Sciatic nerve (tissue), 2 donors: ENCODE measurements at regions not wholly inside any gene's neighbourhood (a gene's known extent, or its start where the extent isn't known, plus 50 kb on each side); places are given as distances from the start of the nearest gene placed in this dataset.

Source experiments
- ATAC-seq: fragments of 200-7000 bp; cut with Tn5 transposase; one replicate; pipeline ENCODE4 v1.9.1; 2020; ENCODE audit warnings: mild to moderate bottlenecking, moderate library complexity
- DNase-seq: peaks from one replicate; pipeline ENCODE4 v3.0.0-alpha.2; 2020; ENCODE audit warnings: low spot score
- intact Hi-C: fragments of 100-400 bp; cut with DNase I; formaldehyde crosslinking; loops from one replicate; pipeline ENCODE4 v1.14.2; 2022
- donor health status: DM: no; HTN: no; CAD: no.
- donor health status: DM: no; HTN: no; CAD: no.

DNA sequence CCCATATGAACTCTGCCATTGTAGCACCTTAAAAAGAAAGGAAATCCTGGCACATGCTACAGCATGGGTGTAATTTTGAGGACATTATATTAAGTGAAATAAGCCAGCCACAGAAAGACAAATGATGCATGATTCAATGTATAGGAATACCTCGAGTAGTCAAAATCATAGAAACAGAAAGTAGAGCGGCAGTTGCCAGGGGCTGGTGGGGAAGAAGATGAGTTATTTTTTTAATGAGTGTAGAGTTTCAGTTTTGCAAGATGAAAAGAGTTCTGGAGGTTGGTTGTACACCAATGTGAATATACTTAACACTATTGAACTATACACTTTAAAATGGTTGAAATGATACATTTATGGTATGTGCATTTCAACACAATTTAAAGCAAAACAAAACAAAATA is 133.0 kb downstream of the ZDHHC21 start:
- ATAC-seq (no peak), DNase-seq (no peak)
- intact Hi-C loops: no loop called here

DNA sequence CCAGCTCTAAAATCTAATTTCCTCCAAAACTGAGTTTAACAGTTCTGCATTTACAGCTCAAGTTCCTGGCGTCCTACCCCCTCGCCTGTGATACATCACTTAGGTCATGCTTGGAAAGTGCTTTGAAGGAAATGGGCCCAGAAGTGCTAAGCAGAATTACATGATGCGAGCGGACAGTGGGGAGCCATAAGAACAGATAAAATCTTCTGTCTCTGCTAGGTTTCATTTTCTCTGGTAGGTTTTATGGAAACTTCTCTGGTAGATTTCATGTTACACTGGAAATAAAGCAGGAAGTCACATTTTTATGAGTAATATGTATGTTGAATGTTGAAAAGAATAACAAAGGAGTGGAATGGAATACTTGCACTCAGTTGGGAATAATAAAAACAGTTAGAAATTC is 138.3 kb downstream of the ZDHHC21 start:
- DNase-seq: no peak
- peak; percentile 63 for ATAC-seq
- intact Hi-C loops: no loop called here

DNA sequence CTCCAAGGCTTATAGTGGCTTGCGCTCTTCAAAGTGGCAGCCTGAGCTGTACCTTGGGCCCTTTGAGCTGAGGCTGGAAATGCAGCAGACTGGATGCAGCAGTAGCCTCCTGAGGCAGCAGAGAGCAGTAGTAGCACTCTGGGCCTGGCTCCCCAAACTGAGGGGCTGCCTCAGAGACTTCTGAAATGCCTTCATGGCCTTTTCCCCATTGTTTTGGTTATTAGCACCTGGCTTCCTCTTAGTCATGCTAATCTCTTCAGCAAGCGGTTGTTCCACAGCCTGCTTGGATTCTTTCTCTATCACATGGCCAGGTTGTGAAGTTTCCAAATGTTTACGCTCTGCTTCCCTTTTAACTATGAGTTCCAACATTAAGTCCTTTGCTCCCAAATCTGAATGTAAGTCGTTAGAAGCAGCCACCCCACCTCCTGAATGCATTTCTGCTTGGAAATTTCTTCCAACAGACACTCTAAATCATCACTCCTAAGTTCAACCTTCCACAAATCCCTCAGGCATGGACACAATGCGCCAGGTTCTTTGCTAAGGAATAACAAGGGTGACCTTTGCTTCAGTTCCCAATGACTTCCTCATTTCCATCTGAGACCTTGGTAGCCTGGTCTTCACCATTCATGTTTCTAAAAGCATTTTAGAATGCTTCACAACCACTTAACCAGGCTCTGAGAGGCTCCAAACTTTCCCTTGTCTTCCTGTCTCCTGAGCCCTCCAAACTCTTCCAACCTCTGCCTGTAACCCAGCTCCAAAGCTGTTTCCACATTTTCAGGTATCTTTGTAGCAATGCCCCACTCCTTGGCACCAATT is 145.8 kb downstream of the ZDHHC21 start:
- no peak for DNase-seq
- ATAC-seq: no peak
- intact Hi-C loops: no loop called here

DNA sequence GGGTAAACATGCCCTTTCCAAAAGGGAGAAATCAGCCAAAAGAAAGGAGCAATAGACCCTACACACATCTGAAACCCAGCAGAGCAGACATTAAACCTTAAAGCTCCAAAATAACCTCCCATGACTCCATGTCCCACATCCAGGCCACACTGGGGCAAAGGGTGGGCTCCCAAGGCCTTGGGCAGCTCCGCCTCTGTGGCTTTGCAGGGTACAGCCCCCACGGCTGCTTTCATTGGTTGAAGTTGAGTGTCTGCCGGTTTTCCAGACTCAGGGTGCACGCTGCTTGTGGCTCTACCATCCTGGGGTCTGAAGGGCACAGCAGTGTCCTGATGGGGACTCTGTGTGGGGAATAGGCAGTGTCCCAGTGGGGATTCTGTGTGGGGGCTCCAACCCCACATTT is 146.5 kb downstream of the ZDHHC21 start:
- no peak for DNase-seq
- intact Hi-C loops: no loop called here
- ATAC-seq: no peak

DNA sequence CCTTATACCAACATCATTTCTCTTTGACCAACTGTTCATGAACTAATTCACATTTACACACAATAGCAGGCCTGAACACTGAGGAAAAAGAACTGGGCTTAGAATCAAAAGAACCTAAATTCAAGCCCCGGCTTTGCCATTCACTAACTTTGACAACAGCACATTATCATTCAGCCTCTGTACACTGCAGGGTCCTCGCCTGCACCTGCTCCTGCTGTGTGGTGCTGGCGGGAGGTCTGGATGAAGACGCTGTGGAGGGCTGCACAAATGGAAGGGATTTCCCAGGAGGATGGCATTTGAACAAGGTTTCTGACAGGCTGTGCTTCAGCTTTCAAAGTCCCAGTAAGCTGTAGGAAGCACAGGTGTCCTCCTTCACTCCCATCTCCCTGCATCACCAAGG is 151.2 kb downstream of the ZDHHC21 start:
- no peak for ATAC-seq
- intact Hi-C loops: no loop called here
- DNase-seq: no peak

DNA sequence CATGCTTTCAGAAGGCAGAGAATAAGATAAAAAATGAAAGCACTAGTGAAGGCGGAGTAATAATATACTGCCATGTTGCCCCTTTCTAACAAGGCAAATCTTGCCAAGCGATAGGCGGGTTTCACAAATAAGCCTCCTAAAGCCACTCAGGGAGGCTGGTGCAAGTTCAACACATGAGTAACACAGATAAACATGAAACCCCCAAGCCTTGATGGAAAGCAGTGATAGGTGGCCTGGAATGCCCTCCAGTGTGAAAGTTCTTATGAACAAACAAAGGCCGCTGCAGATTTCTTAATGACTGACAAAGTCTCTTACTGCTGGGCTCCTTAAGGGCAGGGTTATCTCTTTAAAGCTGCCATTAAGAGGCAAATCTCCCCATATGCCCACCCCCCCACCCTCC is 154.7 kb downstream of the ZDHHC21 start:
- DNase-seq (no peak), ATAC-seq (no peak)
- intact Hi-C loops: no loop called here

DNA sequence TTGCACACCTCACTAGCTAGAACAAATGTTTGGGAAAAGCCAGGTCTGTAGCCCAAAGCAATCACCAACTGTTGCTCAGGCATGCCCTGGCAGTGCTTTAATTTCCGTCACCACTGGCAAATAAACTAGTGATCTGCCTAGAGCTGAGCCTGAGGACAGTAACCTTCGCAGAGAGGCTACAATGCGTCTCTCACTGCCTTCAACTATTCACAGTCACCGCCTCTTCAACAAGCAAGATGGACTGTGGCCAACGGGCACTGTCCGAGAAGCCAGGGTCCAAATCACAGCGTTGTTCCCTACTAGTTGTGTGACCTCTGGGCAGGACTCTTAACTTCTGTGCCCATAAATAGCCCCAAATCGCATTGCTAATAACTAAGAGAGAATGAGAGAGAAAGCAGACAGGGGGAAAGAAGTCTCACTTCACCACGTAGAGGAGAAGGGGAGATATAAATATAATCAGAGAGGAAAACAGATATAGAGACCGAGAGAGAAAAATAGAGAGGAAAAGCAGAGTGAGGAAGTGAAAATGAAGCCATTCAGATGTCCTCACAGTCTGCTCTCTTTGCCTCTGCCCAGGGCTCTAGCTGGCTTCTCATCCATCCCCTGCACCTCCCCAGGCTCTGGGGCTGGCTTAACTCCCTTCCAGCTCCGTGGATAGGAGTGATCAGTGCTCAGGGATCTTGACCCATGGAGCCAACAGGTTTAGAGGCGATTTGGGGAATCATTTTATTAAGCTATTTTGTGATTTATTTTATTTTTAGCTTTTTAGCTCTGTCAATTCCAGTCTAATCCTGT is 157.9 kb downstream of the ZDHHC21 start:
- ATAC-seq (no peak), DNase-seq (no peak)
- intact Hi-C loops: no loop called here

DNA sequence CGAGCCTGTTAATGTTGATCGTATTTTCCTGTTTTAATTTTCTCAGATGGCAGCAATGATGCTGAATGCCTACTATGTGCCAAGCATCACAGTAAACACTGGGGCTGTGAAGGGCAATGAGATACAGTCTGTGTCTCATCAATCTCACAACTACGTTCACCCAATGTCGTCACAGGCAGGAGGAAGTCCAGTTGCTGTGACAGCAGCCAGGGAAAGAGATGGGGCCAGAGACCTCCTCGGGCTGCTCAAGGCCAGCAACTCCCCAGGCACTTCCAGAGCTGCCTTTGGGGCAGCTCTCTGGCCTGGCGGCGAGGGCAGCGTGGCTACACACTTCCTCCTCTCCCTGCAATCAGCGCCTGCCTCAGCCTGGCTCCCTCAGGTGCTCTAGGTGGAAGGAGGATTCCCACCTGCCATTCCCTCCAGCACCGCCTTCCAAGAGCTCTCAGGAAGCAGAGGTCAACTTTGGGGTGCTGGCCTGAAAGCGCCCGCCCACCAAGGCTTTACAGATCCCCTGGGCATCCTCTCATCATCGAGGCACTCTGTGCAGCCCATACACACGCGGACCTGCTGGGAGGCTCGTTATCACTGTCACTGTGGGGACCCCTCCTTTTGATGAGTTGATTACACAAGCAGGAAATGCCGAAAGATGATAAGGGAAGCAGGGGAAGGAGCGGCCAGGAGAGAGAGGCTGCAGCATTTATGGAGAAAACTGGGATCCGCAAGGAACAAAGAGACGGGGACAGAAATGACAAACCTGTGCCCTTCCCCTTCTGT is 159.2 kb downstream of the ZDHHC21 start:
- DNase-seq (no peak), ATAC-seq (peak; percentile 72)

DNA sequence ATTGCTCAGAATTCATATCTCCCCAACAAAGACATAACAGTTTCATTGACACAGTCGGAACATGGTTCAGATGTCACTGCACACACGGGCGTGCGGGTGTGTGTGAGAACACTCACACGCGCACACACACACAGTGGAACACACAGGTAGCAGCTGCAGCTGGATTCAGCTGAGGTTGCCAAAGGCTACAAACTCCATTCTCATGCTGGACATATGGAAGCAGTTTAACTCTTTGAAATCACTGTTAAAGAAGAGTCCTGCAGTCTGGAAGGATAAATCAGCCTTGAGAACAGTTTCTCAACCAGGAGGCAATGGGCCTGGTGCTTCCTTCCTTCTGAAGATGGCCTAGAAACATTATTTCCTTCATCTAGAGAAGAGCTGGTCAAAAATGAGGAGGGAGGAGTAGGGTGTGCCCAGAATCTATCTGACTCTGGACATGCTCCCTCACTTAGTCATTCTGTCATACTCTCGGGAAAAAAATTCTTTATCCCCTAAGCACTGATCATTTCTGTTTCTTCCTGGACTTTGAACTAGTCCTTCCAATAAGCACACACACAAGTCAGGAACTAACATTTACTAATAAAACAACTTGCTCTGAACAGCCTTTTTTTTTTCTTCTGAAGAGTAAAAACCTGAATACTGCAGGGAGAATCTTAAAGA is 160.6 kb downstream of the ZDHHC21 start:
- intact Hi-C loops: no loop called here
- ATAC-seq: peak; percentile 21
- no peak for DNase-seq

More for the DNA sequence above, 159.2 kb downstream of the ZDHHC21 start:
- intact Hi-C loops: no loop called here

DNA sequence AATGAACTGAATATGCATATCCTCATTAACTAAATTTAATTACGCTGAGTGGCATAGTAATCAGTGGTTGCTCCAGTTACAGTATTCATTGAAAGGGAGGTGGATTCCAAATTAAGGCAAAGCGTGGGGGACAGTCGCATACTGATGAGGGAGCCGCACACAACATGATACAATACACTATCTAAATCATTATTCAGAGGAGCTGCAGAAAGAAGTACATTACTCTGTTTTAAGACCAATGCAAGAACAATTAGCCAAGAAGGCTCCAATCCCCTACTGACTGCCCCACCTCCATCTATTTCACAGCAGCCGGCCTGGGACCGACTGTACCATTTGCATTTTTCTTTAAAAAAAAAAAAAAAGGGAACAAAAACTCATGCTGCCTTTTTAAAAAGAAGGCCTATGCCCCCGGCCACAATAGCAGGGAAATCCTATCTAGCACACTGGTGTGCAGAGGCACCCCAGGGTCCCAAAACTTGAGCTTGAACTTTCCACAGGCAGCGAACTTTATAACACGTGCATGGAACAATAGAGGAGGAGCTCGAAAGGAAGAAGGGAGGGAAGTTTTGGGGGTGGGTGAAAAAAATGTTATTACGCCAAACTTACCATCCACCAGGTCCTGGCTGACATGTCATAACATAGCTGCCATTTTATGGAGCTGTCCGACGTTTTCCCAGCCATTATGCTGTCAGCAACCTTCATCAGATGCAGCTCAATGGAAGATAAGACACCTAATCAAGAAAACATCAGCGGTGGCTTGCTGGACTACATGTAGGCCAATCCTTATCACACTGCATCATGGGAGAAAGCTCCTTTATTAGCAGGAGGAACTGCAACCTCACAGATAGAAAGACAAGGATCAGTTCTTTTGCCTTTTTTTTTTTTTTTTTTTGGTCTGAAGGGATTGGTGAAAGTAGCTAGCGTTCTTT is 161.6 kb downstream of the ZDHHC21 start:
- peak; percentile 27 for ATAC-seq
- intact Hi-C loops: no loop called here
- no peak for DNase-seq

DNA sequence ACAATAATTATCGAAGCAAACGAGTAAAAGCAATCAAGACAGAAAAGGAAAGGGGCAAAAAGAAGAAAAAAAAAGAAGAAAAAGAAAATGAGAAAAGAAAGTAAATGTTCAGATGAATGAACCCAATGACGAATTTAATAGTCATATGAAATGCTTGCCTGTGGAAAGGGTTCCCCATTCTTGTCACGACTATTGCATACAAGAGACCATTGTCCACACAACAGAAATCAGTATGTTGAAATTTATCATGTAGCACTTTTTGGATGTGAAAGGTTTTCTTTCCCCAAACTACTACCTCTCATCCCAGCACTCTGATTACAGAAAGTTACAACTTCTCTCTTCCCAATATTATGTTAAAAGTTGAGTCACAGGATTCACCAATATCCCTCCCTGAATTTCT is 162.4 kb downstream of the ZDHHC21 start:
- ATAC-seq: no peak
- no peak for DNase-seq
- intact Hi-C loops: no loop called here

DNA sequence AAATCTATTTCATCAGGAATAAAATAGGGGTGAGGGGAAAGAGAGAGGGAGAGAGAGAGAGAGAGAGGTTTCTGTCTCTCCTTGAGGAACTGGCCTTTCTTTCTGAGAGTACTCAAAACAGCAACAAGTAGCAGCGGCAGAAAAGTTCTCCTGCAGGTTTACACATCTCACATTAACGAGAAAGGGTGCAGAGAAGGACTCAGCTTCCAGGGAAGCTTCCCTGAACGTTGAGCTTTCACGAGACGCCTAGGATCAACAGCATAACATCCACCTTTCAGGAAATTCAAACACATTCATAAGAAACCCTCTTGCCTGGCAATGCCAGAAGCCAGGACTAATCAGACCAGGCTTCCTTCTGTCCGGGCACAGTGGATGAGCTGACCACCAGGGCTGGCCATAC is 162.9 kb downstream of the ZDHHC21 start:
- intact Hi-C loops: no loop called here
- DNase-seq (no peak), ATAC-seq (peak; percentile 16)

DNA sequence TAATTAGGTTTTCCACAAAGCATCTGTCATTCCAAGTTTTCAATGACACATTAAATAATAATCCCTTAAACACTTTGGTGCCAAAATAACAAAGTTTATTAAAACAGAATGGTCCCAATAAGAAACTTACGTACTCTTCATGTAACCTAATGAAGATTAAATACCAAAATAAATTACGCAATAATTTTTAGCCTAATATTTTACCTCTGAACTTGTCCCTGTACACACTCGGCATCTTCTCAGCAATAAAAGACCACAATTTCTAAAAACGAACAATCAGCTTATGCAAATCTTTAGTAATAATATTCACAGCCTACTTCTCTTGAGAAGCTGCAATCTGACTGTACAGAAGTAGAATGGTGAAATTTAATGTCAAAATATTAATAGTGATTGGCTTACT is 163.6 kb downstream of the ZDHHC21 start:
- no peak for DNase-seq
- ATAC-seq: no peak
- intact Hi-C loops: no loop called here

DNA sequence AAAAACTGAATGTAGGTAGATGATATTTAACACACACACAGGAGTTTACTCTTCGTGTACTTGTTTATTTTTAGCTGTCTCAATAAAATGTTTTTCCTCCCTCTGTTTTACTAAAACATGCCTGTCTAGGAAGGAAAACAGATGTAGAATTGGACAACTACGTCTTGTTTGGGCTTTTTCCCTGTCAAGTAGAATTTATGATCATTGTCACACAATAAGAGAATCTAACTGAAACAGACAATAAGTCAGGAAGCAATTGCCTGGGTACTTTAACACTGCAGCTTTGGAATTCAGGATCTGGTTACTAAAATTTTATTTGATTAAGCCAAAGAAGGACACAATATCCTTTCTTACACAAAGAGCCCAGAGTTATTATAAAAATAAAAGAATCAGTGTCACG is 164.2 kb downstream of the ZDHHC21 start:
- no peak for ATAC-seq
- intact Hi-C loops: no loop called here
- DNase-seq: no peak

DNA sequence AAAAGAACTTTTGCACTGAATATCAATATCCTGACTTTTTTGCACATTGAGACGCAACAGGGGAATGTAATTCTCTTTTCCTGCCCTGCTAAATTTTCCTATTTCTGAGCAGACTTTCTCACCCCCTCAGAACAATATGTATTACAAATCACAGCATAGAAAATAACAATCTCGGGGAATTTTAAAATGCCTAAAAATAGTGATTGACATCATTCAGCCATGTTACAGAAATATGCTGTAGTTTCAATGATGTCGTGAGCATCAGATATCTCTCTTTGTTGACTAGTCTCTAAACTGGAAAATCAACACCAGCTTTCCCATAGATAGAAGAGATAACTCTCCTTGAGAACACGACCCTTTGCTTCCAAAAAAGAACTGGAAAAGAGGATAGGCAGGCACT is 166.7 kb downstream of the ZDHHC21 start:
- intact Hi-C loops: no loop called here
- ATAC-seq: no peak
- no peak for DNase-seq

DNA sequence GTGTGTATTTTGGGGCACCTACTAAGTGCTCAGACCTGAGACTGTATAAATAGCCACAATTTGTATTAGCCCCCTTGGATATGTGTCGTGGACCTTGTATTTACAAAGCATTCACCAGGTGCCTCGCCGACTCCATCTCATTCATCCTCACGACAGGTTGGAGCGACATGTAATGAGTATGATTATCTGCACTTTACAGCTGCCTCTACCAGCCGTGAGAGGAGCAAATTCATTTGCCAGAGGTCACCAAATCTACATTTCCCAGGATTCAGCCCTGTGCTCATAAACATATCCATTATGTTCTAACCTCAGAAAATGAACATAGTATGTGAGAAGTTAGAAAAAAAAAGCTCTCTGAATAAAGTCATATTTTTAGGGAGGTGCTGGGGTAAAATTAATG is 167.4 kb downstream of the ZDHHC21 start:
- DNase-seq (no peak), ATAC-seq (no peak)
- intact Hi-C loops: no loop called here

DNA sequence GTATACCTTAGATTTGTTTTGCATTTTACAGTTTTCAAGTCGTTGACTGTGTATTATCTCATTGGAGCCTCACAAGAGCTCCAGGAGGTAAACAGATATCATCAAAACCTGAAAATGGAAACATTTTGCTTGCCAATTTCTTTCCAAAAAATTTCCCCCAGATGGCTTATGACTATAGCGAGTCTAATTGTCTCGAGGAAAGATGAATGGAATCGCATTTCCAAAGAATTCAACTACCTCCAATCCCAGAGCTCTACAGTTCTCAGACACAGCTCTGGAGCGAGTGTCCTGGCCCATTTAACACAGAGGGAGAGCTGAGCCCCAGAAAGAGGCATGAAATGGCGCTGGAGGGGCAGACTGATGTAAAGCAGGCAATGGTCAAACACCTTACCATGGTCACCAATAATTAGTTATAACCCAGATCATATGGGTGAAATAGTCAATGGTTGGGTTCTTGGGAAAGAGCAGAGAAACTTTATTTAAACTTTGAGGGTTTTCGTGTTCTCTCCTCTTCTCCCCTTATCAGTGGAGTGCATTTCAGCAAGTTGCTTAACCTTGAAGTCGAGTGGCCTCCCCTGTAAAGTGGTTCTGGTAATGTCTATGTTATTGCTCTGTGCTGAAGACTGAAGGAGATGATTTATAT is 168.2 kb downstream of the ZDHHC21 start:
- no peak for DNase-seq
- ATAC-seq: no peak
- intact Hi-C loops: no loop called here

DNA sequence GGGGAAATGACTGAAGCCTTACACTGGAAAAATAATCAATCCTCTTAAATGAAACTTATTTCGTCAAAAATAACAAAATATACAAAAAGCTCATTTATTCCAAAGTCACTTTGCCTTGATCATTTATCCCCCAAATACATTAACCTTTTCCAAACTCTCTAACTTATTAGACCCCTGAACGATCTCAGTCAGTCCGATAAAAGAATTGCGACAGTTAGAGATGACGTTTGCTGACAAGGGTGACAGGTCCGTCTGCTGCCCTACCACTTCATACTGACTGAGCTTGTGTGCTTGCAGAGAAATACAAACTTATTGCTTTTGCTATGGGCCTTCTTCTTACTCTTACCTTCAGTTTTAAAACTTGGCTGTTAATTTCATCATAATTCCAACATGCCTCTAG is 169.7 kb downstream of the ZDHHC21 start:
- no peak for ATAC-seq

More for the DNA sequence above, 169.7 kb downstream of the ZDHHC21 start:
- intact Hi-C loops: no loop called here
- DNase-seq: no peak
